ENCODE measurements at regions not wholly inside any gene's neighbourhood (a gene's known extent, or its start where the extent isn't known, plus 50 kb on each side); places are given as distances from the start of the nearest gene placed in this dataset.

DNA sequence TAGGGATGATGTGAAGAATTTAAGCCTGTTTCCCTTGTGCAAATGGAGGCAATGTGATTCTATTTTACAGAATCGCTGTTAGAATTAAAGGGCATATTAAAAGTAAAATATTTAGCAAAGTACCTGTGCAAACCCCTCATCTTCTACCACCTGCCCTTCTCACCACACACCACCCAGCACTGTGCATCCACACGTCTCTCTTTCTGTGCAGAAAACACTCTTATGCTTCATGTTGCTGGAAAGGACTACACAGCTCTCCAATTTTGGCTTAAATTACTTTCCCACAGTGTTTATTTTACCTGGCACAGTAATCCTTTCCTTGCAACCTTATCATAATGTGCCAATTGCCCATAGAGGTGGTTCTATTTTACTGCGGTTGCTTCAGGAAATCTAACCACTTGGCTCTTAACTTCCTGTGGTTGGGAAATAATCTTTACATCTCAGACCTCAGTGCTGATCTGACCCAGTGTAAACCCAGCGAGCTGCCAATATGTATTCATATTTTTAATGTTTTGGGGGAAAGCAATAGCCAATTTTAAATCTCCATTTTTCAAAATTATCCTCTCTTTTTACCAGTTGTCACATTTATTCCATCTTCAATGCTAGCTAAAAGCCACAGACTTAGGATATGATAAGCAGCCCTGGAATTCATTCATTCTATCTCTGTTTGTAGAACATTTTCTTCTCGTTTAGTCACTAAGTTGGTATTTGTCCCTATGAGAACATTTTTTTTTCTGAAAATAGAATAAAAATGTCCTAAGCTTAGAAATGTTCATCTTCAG lies 250.9 kb downstream of the DSEL start:
- Histone ChIP-seq H3K9me3 (ENCODE audit: control insufficient read depth in 1 of 2, low read length in 2 of 2) (no peaks in the 10 kb centered on the region), H3K4me3 (ENCODE audit: low read length in 2 of 2) (no peak overlapping the region), H3K27ac (ENCODE audit: low read depth, low read length) (no peak overlapping the region), H3K27me3 (ENCODE audit: insufficient read depth, low read length) (no peaks in the 10 kb centered on the region), H3K36me3 (ENCODE audit: insufficient read depth, low read length) (no peaks in the 10 kb centered on the region), H3K4me1 (ENCODE audit: insufficient read depth, low read length) (peaks cover 26% of the 10 kb centered on the region)
- peak overlapping the region in 7 of 8 donors; percentile 33 to 79 (median 65) for H3K4me3 Mint-ChIP-seq
- ChIA-PET CTCF (ENCODE audit: partially characterized antibody) (no interaction called here), POLR2A (ENCODE audit: partially characterized antibody) (no interaction called here)
- H3K36me3 Mint-ChIP-seq, result no peaks in the 10 kb centered on the region
- H3K9me3 Mint-ChIP-seq, result peaks cover 0 to 2% (median 0%) of the 10 kb centered on the region in 8 donors
- H3K4me1 Mint-ChIP-seq, result peaks cover 23 to 51% (median 36%) of the 10 kb centered on the region in 4 donors
- intact Hi-C loops (cut with micrococcal nuclease), result loop anchor here (10.0 kb wide), 1 partner anchor 149 kb away; no protein-coding TSS in a partner anchor
- peak in 4 of 5 donors; percentile 38 to 46 (median 40) for DNase-seq
- peak overlapping the region in 3 of 7 donors; percentile 9 to 42 (median 28) for H3K27ac Mint-ChIP-seq
- H3K27me3 Mint-ChIP-seq, result peaks cover 2 to 4% of the 10 kb centered on the region in 2 donors

- peak overlapping the region in 3 of 8 donors; percentile 3 to 44 (median 15) for H3K4me3 Mint-ChIP-seq
- DNase-seq, result no peak
- H3K27me3 ChIP-seq (ENCODE audit: insufficient read depth, low read length), result no peaks in the 10 kb centered on the region
- no peaks in the 10 kb centered on the region for H3K36me3 Mint-ChIP-seq
- CTCF ChIA-PET (ENCODE audit: partially characterized antibody), result no interaction called here
- no peak overlapping the region for H3K27ac Mint-ChIP-seq
- H3K27me3 Mint-ChIP-seq, result peaks cover 0 to 3% of the 10 kb centered on the region in 2 donors
- intact Hi-C loops (cut with micrococcal nuclease), result loop anchor here (10.0 kb wide), 1 partner anchor 153 kb away; no protein-coding TSS in a partner anchor
- no peaks in the 10 kb centered on the region for H3K9me3 ChIP-seq (ENCODE audit: control insufficient read depth in 1 of 2, low read length in 2 of 2)
- H3K4me1 Mint-ChIP-seq, result peaks cover 23 to 45% (median 34%) of the 10 kb centered on the region in 4 donors
- no peaks in the 10 kb centered on the region for H3K9me3 Mint-ChIP-seq
- H3K27ac ChIP-seq (ENCODE audit: low read depth, low read length), result no peak overlapping the region
- POLR2A ChIA-PET (ENCODE audit: partially characterized antibody), result no interaction called here
- H3K4me3 ChIP-seq (ENCODE audit: low read length in 2 of 2), result no peak overlapping the region
- no peaks in the 10 kb centered on the region for H3K36me3 ChIP-seq (ENCODE audit: insufficient read depth, low read length)
- H3K4me1 ChIP-seq (ENCODE audit: insufficient read depth, low read length), result peaks cover 25% of the 10 kb centered on the region
Observed at GRCh38 chr18:67261931-67262552, 254.5 kb downstream of the DSEL start.

DNA sequence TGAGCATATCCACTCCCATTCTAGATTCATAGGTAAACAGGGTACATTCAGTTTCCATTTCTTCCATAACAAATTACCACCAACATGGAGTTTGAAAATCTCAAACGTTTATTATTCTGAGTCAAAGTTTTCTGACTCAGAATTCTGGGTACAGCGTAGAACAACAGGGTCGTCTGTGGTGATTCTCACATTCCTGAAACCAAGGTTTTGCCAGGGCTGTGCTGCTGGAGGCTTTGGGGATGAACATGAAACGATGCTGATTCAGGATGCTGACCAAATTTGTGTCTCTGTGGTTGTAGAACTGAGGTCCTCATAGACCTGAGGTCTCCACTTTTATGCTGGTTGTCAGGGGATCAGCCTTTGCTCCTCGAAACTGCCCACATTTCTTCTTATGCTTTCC lies 255.7 kb downstream of the DSEL start:
- Mint-ChIP-seq H3K4me3 (no peak overlapping the region), H3K27ac (no peak overlapping the region), H3K9me3 (no peaks in the 10 kb centered on the region), H3K36me3 (no peaks in the 10 kb centered on the region), H3K4me1 (peaks cover 16 to 35% (median 28%) of the 10 kb centered on the region in 4 donors), H3K27me3 (peaks cover 0 to 3% of the 10 kb centered on the region in 2 donors)
- H3K4me3 ChIP-seq (ENCODE audit: low read length in 2 of 2), result no peak overlapping the region
- no peaks in the 10 kb centered on the region for H3K9me3 ChIP-seq (ENCODE audit: control insufficient read depth in 1 of 2, low read length in 2 of 2)
- CTCF ChIA-PET (ENCODE audit: partially characterized antibody), result no interaction called here
- peaks cover 13% of the 10 kb centered on the region for H3K4me1 ChIP-seq (ENCODE audit: insufficient read depth, low read length)
- no peaks in the 10 kb centered on the region for H3K27me3 ChIP-seq (ENCODE audit: insufficient read depth, low read length)
- no peak for DNase-seq
- H3K27ac ChIP-seq (ENCODE audit: low read depth, low read length), result no peak overlapping the region
- intact Hi-C loops (cut with micrococcal nuclease), result loop anchor here (10.0 kb wide), 1 partner anchor 154 kb away; no protein-coding TSS in a partner anchor
- POLR2A ChIA-PET (ENCODE audit: partially characterized antibody), result no interaction called here
- no peaks in the 10 kb centered on the region for H3K36me3 ChIP-seq (ENCODE audit: insufficient read depth, low read length)

GRCh38 chr18:67250776-67251424 lies 265.6 kb downstream of the DSEL start:
- POLR2A ChIA-PET (ENCODE audit: partially characterized antibody), result no interaction called here
- Mint-ChIP-seq H3K27me3 (no peaks in the 10 kb centered on the region), H3K9me3 (peaks cover 0 to 5% (median 0%) of the 10 kb centered on the region in 8 donors), H3K27ac (no peak overlapping the region), H3K36me3 (no peaks in the 10 kb centered on the region), H3K4me3 (no peak overlapping the region), H3K4me1 (no peaks in the 10 kb centered on the region)
- no peak overlapping the region for H3K4me3 ChIP-seq (ENCODE audit: low read length in 2 of 2)
- DNase-seq, result no peak
- H3K36me3 ChIP-seq (ENCODE audit: insufficient read depth, low read length), result no peaks in the 10 kb centered on the region
- no peak overlapping the region for H3K27ac ChIP-seq (ENCODE audit: low read depth, low read length)
- H3K4me1 ChIP-seq (ENCODE audit: insufficient read depth, low read length), result no peaks in the 10 kb centered on the region
- intact Hi-C loops (cut with micrococcal nuclease), result loop anchor here (5.0 kb wide), 1 partner anchor 226 kb away; no protein-coding TSS in a partner anchor
- H3K27me3 ChIP-seq (ENCODE audit: insufficient read depth, low read length), result no peaks in the 10 kb centered on the region
- CTCF ChIA-PET (ENCODE audit: partially characterized antibody), result no interaction called here
- H3K9me3 ChIP-seq (ENCODE audit: control insufficient read depth in 1 of 2, low read length in 2 of 2), result no peaks in the 10 kb centered on the region

DNA sequence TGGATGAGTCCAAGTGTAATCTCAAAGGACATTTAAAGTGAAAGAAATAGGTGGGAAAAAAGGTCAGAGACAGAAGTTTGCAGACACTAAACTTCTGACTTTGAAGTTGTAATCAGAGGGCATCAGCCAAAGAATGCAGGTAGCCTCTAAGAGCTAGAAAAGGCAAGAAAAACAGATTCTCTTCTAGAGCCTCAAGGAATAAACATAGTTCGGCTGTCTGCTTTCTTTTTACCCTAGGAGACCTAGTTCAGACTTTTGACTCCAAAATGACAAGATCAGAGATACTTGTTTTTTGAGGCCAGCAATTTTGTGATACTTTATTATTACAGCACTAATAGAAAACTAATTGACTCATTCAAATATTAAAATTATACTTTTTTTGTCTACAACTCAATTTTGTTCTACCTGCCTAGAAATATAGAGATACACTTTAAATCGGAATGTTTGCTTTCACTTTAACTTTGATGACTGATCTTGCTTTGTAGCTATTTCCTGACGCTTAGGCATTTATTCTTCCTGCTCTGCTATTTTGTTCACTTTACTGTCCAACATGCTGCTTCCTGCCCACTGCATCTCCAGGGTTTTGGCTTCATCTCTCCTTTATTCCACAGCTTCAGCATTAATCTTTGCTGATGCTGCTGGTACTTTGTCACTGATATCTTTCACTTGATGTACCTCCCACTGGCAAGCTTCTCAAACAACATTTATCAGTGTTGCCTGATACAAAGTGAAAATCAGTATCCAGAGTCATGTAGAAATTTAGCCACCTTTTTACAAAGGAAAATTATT lies 272.5 kb downstream of the DSEL start:
- intact Hi-C loops (cut with micrococcal nuclease), result loop anchor here (10.0 kb wide), 1 partner anchor 271 kb away; the partner anchor contains the start of gene DSEL
- H3K27ac Mint-ChIP-seq, result peak overlapping the region; percentile 19 to 94 (median 62)
- H3K4me1 ChIP-seq (ENCODE audit: insufficient read depth, low read length), result peaks cover 19% of the 10 kb centered on the region
- H3K27me3 Mint-ChIP-seq, result no peaks in the 10 kb centered on the region
- no peaks in the 10 kb centered on the region for H3K36me3 ChIP-seq (ENCODE audit: insufficient read depth, low read length)
- no peaks in the 10 kb centered on the region for H3K9me3 ChIP-seq (ENCODE audit: control insufficient read depth in 1 of 2, low read length in 2 of 2)
- DNase-seq, result peak in 1 of 5 donors; percentile 7
- peak overlapping the region in 1 of 2 donors; percentile 13 for H3K4me3 ChIP-seq (ENCODE audit: low read length in 2 of 2)
- no peaks in the 10 kb centered on the region for H3K36me3 Mint-ChIP-seq
- H3K27ac ChIP-seq (ENCODE audit: low read depth, low read length), result peak overlapping the region; percentile 22
- peaks cover 0 to 5% (median 0%) of the 10 kb centered on the region in 8 donors for H3K9me3 Mint-ChIP-seq
- H3K27me3 ChIP-seq (ENCODE audit: insufficient read depth, low read length), result no peaks in the 10 kb centered on the region
- H3K4me3 Mint-ChIP-seq, result peak overlapping the region; percentile 81 to 93 (median 89)
- ChIA-PET CTCF (ENCODE audit: partially characterized antibody) (no interaction called here), POLR2A (ENCODE audit: partially characterized antibody) (no interaction called here)
- peaks cover 17 to 37% (median 24%) of the 10 kb centered on the region in 4 donors for H3K4me1 Mint-ChIP-seq

DNA sequence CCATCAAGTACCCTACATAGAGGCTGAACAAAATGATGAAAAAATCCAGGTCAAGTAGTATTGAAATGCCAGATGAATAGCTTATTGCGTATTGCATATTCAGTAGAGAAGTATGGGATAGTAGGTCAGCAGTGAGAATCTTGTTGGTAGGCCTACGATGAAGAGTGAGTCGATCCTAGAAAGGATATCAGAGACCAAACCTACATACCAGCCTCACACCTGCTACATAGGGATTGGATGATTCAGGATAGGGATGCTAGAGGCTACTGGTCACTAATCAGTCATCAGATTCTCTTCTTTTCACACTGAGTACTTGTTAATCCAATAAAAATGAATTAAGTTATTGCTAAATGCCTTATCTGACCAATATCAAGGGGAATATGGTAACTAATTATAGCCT lies 274.5 kb downstream of the DSEL start:
- Histone ChIP-seq H3K4me1 (ENCODE audit: insufficient read depth, low read length) (peaks cover 19% of the 10 kb centered on the region), H3K36me3 (ENCODE audit: insufficient read depth, low read length) (no peaks in the 10 kb centered on the region), H3K27me3 (ENCODE audit: insufficient read depth, low read length) (no peaks in the 10 kb centered on the region), H3K4me3 (ENCODE audit: low read length in 2 of 2) (no peak overlapping the region), H3K9me3 (ENCODE audit: control insufficient read depth in 1 of 2, low read length in 2 of 2) (no peaks in the 10 kb centered on the region), H3K27ac (ENCODE audit: low read depth, low read length) (no peak overlapping the region)
- H3K4me3 Mint-ChIP-seq, result peak overlapping the region in 2 of 8 donors; percentile 21 to 43
- H3K4me1 Mint-ChIP-seq, result peaks cover 17 to 37% (median 24%) of the 10 kb centered on the region in 4 donors
- ChIA-PET CTCF (ENCODE audit: partially characterized antibody) (no interaction called here), POLR2A (ENCODE audit: partially characterized antibody) (no interaction called here)
- DNase-seq, result no peak
- H3K9me3 Mint-ChIP-seq, result peaks cover 0 to 5% (median 0%) of the 10 kb centered on the region in 8 donors
- H3K27ac Mint-ChIP-seq, result no peak overlapping the region
- no peaks in the 10 kb centered on the region for H3K36me3 Mint-ChIP-seq
- no peaks in the 10 kb centered on the region for H3K27me3 Mint-ChIP-seq
- intact Hi-C loops (cut with micrococcal nuclease), result loop anchor here (10.0 kb wide), 1 partner anchor 273 kb away; the partner anchor contains the start of gene DSEL
